Right atrium auricular region (tissue), 2 donors: ENCODE measurements at regions not wholly inside any gene's neighbourhood (a gene's known extent, or its start where the extent isn't known, plus 50 kb on each side); places are given as distances from the start of the nearest gene placed in this dataset.
A peak's percentile ranks its signal among the peaks of the same experiment; 100 is the strongest.

Experiments used
- DNase-seq: peaks from one replicate; pipeline ENCODE4 v3.0.0-alpha.2; 2019; ENCODE audit warnings: low spot score
- H3K27ac ChIP-seq, 2 donors: fragments of 200-600 bp; sonication (generic); 1 replicate in 1 of 2; 2 replicates in 1 of 2; pipeline ENCODE4 v1.5.1; 2016 to 2019
- H3K27me3 ChIP-seq, 2 donors: fragments of 200-600 bp; sonication (generic); one replicate each; pipeline versions ENCODE4 v1.5.1 to v1.6.0; 2017 to 2019
- H3K36me3 ChIP-seq: fragments of 200-600 bp; sonication (generic); one replicate; pipeline ENCODE4 v1.5.1; 2016
- H3K4me1 ChIP-seq, 2 donors: fragments of 200-600 bp; sonication (generic); one replicate each; pipeline versions ENCODE4 v1.5.1 to v1.6.0; 2017 to 2019
- H3K4me3 ChIP-seq, 2 donors: fragments of 200-600 bp; sonication (generic); 1 replicate in 1 of 2; 2 replicates in 1 of 2; pipeline ENCODE4 v1.5.1; 2017 to 2019; ENCODE audit warnings: mild to moderate bottlenecking in 1 of 2, moderate library complexity in 1 of 2
- H3K9me3 ChIP-seq, 2 donors: fragments of 200-600 bp; sonication (generic); one replicate each; pipeline ENCODE4 v1.5.1; 2019
- CTCF ChIP-seq, 2 donors: fragments of 200-600 bp; sonication (generic); IDR thresholded peaks; one replicate each; pipeline ENCODE4 v1.5.1; 2019; ENCODE audit warnings: antibody characterized with exemption in 2 of 2

GRCh38 chr10:62550173-62550572 lies 176.0 kb downstream of the ZNF365 start:
- no peaks in the 10 kb centered on the region for H3K27me3 ChIP-seq
- H3K4me3 ChIP-seq, result no peak overlapping the region
- TF ChIP-seq CTCF (IDR thresholded peaks at IDR 0.05), result no peak
- H3K36me3 ChIP-seq, result no peaks in the 10 kb centered on the region
- H3K4me1 ChIP-seq, result no peaks in the 10 kb centered on the region
- H3K9me3 ChIP-seq, result no peaks in the 10 kb centered on the region
- no peak for DNase-seq
- H3K27ac ChIP-seq, result no peak overlapping the region

GRCh38 chr10:62554632-62555199 lies 180.5 kb downstream of the ZNF365 start:
- no peak for DNase-seq
- Histone ChIP-seq H3K36me3 (no peaks in the 10 kb centered on the region), H3K4me3 (no peak overlapping the region), H3K27ac (no peak overlapping the region), H3K4me1 (no peaks in the 10 kb centered on the region), H3K9me3 (no peaks in the 10 kb centered on the region), H3K27me3 (no peaks in the 10 kb centered on the region)
- peak; percentile 30 to 55 for TF ChIP-seq CTCF (IDR thresholded peaks at IDR 0.05)

GRCh38 chr10:62559481-62560200 lies 185.5 kb downstream of the ZNF365 start:
- no peak for DNase-seq
- Histone ChIP-seq H3K27me3 (no peaks in the 10 kb centered on the region), H3K4me1 (peaks cover 0 to under 1% of the 10 kb centered on the region in 2 donors), H3K4me3 (no peak overlapping the region), H3K9me3 (no peaks in the 10 kb centered on the region), H3K36me3 (no peaks in the 10 kb centered on the region), H3K27ac (peak overlapping the region in 1 of 2 donors; percentile 46)
- TF ChIP-seq CTCF (IDR thresholded peaks at IDR 0.05), result no peak

DNA sequence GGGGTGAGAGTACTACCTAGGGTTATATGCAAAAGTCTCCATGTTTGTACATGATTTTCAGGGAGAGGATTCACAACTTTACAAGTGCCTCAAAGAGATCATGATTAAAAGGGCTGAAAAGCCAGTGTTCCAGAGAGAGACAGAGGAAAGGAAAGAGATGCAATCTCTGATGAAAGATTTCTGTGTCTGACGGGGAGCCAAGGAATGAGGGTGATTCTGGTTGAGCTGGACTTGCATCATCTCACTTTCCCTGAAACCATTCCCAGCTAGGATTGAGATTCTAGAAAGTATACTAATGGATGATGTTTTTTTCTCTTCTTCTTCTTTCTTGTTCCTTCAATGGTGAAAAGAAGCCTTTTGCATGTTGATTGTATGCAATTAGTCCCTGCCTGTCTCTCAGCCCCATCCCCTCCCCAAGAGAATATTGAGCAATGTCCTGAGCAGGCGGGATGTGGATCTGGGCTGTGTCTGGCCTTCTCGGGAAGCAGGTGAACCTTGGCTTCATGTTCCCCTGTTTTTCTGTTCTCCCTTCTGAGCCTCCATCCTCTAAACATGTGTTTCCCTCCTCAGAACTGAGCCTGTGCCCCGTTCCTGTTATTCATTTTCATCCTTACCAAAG lies 186.1 kb downstream of the ZNF365 start:
- TF ChIP-seq CTCF (IDR thresholded peaks at IDR 0.05), result no peak
- H3K27me3 ChIP-seq, result no peaks in the 10 kb centered on the region
- H3K27ac ChIP-seq, result peak overlapping the region in 1 of 2 donors; percentile 46
- peak; percentile 73 for DNase-seq
- H3K36me3 ChIP-seq, result no peaks in the 10 kb centered on the region
- H3K9me3 ChIP-seq, result no peaks in the 10 kb centered on the region
- H3K4me1 ChIP-seq, result peaks cover 0 to 5% of the 10 kb centered on the region in 2 donors
- no peak overlapping the region for H3K4me3 ChIP-seq

DNA sequence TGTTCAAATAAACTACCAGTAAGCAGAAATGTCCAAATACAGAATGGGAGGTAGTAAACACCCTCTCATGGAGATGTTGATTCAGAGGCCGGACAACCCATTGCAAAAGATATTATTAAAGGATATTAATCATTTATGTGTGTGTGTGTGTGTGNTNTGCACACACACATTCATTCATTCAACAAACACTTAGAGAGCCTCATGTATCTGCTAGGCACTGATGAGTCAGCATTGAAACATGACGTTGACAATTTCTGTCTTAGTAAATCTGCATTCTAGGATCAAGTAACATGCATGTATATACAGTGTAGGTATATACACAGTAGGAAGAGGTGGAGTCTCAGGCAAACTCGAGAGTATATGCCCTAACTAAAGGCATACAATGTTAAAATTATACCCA lies 187.0 kb downstream of the ZNF365 start:
- H3K36me3 ChIP-seq, result no peaks in the 10 kb centered on the region
- H3K9me3 ChIP-seq, result no peaks in the 10 kb centered on the region
- no peak overlapping the region for H3K4me3 ChIP-seq
- DNase-seq, result no peak
- TF ChIP-seq CTCF (IDR thresholded peaks at IDR 0.05), result no peak
- H3K27ac ChIP-seq, result no peak overlapping the region
- peaks cover 0 to 5% of the 10 kb centered on the region in 2 donors for H3K4me1 ChIP-seq
- H3K27me3 ChIP-seq, result no peaks in the 10 kb centered on the region
